Activated T-cell treated with anti-CD3 and anti-CD28 coated beads for 48 hours (primary cell): ENCODE measurements at regions not wholly inside any gene's neighbourhood (a gene's known extent, or its start where the extent isn't known, plus 50 kb on each side); places are given as distances from the start of the nearest gene placed in this dataset.

Experiments
- DNase-seq: peaks from one replicate; pipeline ENCODE4 v3.0.0-alpha.2; 2020; ENCODE audit warnings: low read depth

GRCh38 chr22:49324527-49325491 is 502.9 kb downstream of the BRD1 start:
- DNase-seq: no peak

GRCh38 chr22:49323751-49324415 is 503.8 kb downstream of the BRD1 start:
- no peak for DNase-seq

GRCh38 chr22:49322861-49323622 is 504.6 kb downstream of the BRD1 start:
- DNase-seq: no peak

DNA sequence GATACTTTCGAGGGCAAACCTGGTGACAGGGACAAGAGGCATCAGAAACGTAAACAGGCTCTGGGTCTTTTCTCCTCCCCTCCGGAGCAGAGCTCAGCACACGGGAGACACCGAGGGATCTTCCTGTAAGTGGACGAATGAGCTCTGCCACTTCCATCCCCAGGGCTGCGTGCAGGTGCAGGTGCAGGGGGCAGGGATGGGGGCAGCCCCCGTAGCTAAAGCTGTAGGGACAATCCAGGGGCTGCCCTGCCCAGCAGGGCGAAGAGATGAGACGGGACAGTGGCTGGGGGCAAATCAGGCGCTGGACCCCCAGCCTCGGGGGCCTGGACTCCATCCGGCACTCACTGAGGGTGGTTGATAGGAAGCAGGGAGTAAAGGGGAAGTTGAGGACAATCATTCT is 505.4 kb downstream of the BRD1 start:
- DNase-seq: no peak

GRCh38 chr22:49321477-49322055 is 506.1 kb downstream of the BRD1 start:
- no peak for DNase-seq

GRCh38 chr22:49320714-49321476 is 506.8 kb downstream of the BRD1 start:
- DNase-seq: no peak

DNA sequence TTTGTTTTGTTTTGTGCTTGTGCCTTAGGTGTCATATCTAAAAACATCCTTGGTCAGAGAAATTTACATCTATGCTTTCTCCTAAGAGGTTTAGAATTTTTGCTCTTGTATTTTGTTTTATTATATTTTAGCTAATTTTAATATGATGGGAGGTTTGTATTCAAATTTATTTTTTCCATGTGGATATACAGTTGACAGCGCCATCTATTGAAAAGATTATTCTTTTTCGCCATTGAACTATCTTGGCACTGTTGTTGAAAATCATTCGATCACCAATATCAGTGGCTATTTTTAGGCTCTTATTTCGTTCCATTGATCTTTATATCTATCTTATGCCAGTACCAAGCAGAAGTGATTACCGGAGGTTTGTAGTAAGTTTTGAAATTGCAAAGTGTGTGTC is 510.3 kb downstream of the BRD1 start:
- DNase-seq: no peak

GRCh38 chr22:49312601-49313000 is 515.1 kb downstream of the BRD1 start:
- no peak for DNase-seq

GRCh38 chr22:49310354-49310753 is 517.3 kb downstream of the BRD1 start:
- DNase-seq: no peak

GRCh38 chr22:49308300-49308699 is 519.4 kb downstream of the BRD1 start:
- no peak for DNase-seq

DNA sequence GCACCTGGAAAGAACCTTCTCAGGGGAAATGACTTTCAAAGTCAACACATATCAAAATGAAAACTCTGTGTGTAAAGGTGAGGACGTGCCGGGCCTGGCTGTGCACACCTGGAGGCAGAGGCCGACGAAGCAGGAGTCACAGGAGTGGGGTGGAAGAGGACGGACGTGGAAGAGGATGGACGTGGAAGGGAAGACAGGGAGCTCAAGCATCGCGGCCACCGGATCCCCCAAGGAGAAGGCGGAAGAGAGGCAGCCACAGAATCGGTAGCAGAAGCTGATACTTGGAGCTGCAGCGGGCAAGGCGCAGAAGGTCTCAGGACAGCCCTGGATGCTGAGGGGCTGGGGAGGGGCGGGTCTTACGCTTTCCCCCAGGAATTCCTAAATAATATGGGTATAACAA is 519.8 kb downstream of the BRD1 start:
- no peak for DNase-seq

- DNase-seq: no peak
Measured at GRCh38 chr22:49307481-49307830, 520.2 kb downstream of the BRD1 start.

DNA sequence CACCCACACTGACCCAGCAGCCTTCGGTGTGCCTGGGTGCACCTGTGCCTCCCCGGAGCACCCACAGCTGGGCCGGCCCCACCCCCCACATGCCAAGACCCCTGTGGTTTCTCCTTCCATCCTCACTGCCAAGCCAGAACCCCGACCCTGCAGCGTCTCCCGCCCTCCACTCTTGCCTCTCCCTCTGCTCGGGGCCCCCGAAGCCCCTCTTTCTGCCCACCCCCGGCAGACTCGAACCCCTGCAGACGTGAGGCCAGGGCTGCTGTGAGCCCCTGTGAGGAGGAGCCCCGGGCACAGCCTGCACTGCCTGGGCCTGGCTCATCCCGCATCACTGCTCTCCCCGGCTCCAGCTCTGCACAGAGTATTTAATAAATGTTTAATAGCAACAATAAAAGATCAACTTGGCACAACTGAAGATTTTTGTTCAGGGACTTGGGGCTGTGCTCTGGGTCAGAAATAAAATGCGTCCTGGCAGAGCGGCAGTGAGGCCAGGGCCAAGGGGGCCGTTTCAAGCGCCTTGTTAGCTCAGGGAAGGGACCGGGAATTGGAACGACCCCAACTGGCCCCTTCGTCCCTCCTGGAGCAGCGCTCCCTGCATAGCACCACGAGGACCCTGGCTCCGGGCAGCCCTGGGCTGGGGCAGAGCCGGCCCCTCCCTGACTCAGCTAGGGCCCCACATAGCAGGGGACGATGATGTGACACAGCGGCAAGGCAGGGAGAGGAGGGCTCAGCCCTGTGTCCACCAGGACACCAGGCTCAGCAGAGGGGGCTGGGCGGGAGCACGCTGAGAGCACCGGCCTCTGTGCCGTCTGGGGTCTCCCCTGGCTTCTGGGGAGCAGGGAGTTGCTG is 520.8 kb downstream of the BRD1 start:
- DNase-seq: no peak

- DNase-seq: no peak
Measured at GRCh38 chr22:49305966-49306631, 521.6 kb downstream of the BRD1 start.

- DNase-seq: peak; percentile 71
Measured at GRCh38 chr22:49305214-49305965, 522.3 kb downstream of the BRD1 start.

- no peak for DNase-seq
Measured at GRCh38 chr22:49303781-49304461, 523.8 kb downstream of the BRD1 start.

DNA sequence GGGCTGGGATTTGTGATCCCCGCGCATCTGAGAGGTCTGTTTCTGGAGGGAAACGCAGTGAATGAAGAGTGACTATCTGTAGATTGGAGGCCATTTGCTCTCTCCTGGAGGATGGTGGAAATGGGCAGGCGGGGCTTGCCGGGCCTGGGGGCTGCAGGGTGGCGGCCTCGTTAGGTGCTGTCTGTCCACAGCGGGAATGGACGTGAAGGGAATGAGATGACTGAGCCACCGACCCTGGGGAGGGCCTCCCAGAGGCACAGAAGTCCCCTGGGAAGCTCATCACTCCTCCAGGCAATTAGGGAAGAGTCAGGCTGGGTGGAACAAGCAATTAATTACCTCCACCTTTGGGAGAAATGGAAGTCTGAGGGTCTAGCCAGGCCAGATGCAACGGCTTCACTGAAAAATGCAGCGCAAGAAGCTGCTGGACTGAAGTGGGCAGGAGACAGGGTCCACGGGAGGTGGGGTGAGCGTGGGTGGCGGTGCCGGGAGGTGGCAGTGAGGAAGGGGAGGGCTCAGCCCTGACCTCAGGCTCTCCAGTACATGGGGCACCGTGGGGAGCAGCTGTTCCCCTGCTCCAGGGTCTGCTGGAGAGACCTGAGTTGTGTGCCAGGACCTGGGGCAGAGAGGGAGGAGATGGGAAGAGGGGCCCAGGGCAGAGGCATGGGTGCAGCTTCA is 524.5 kb downstream of the BRD1 start:
- no peak for DNase-seq

GRCh38 chr22:49302530-49302929 is 525.1 kb downstream of the BRD1 start:
- no peak for DNase-seq
